H1 (cell line): ENCODE measurements at regions not wholly inside any gene's neighbourhood (a gene's known extent, or its start where the extent isn't known, plus 50 kb on each side); places are given as distances from the start of the nearest gene placed in this dataset.

Experiments used
- CTCF ChIA-PET: fragments of 300-600 bp; sonication (Branson Sonifier 250); formaldehyde crosslinking; loops from one replicate; lab custom pipeline; 2021; ENCODE audit not compliant: partially characterized antibody; lab: Charles Lee
- POLR2A ChIA-PET: fragments of 300-600 bp; sonication (Branson Sonifier 250); formaldehyde crosslinking; loops from one replicate; lab custom pipeline; 2021; ENCODE audit warnings: inconsistent platforms; ENCODE audit not compliant: partially characterized antibody; lab: Charles Lee
- DNase-seq, 2 experiments: peaks; one replicate each; pipeline versions ENCODE4 v3.0.0 to v3.0.0-alpha.2; 2010 to 2022; ENCODE audit warnings: low spot score in 2 of 2, low read depth in 1 of 2, mixed read lengths in 1 of 2
- FAIRE-seq: peaks from 2 replicates; lab custom pipeline; 2011; peaks lifted over from hg19 to GRCh38; lab: Jason Lieb, UNC
- H2AFZ ChIP-seq: 2 replicates; pipeline ENCODE4 v1.8.1; 2012; ENCODE audit warnings: low read length, inconsistent platforms
- H2AK5ac ChIP-seq: 2 replicates; pipeline ENCODE4 v1.6.1; 2013; ENCODE audit warnings: low read depth, low read length
- H2BK120ac ChIP-seq: replicated peaks from 2 replicates; pipeline ENCODE3; 2013; ENCODE audit warnings: low read depth, low read length, inconsistent platforms
- H2BK12ac ChIP-seq: 2 replicates; pipeline ENCODE4 v1.6.1; 2013; ENCODE audit warnings: low read depth, low read length
- H2BK15ac ChIP-seq: 2 replicates; pipeline ENCODE4 v1.6.1; 2013; ENCODE audit warnings: low read length
- H2BK20ac ChIP-seq: 2 replicates; pipeline ENCODE4 v1.6.1; 2013; ENCODE audit warnings: low read length
- H2BK5ac ChIP-seq: 2 replicates; pipeline ENCODE4 v1.6.1; 2013; ENCODE audit warnings: low read depth, low read length
- H3K14ac ChIP-seq: 2 replicates; pipeline ENCODE4 v1.6.1; 2013; ENCODE audit warnings: inconsistent platforms; ENCODE audit not compliant: insufficient read length
- H3K18ac ChIP-seq: 2 replicates; pipeline ENCODE4 v1.6.1; 2013; ENCODE audit warnings: low read length; ENCODE audit errors: extremely low read depth
- H3K23ac ChIP-seq: 2 replicates; pipeline ENCODE4 v1.6.1; 2013; ENCODE audit warnings: inconsistent platforms; ENCODE audit not compliant: insufficient read length
- H3K23me2 ChIP-seq: 2 replicates; pipeline ENCODE4 v1.6.1; 2013; ENCODE audit warnings: low read depth, low read length
- H3K27ac ChIP-seq: 2 replicates; pipeline ENCODE4 v1.6.1; 2011; ENCODE audit warnings: low read depth, low read length, inconsistent platforms
- H3K27me3 ChIP-seq, 4 experiments: replicated peaks in 1 of 4; 1 replicate in 1 of 4; 2 replicates in 3 of 4; pipeline versions ENCODE4 v1.6.1 to v1.8.1; 2011 to 2013; ENCODE audit warnings: low read length in 3 of 4, mild to moderate bottlenecking in 3 of 4, inconsistent platforms in 2 of 4, mixed read lengths in 2 of 4, moderate library complexity in 1 of 4; ENCODE audit not compliant: control insufficient read depth in 3 of 4, insufficient read depth in 3 of 4; ENCODE audit errors: extremely low read depth in 1 of 4
- H3K36me3 ChIP-seq, 4 experiments: 2 replicates each; pipeline versions ENCODE4 v1.6.1 to v1.8.1; 2011 to 2013; ENCODE audit warnings: mild to moderate bottlenecking in 4 of 4, low read length in 3 of 4, moderate library complexity in 2 of 4, control low read depth in 1 of 4, inconsistent platforms in 1 of 4; ENCODE audit not compliant: insufficient read depth in 4 of 4, control insufficient read depth in 2 of 4
- H3K4ac ChIP-seq: replicated peaks from 2 replicates; pipeline ENCODE3; 2013; ENCODE audit warnings: low read length, low read depth, mixed read lengths, inconsistent platforms; ENCODE audit not compliant: insufficient read length
- H3K4me1 ChIP-seq, 4 experiments: replicated peaks in 1 of 4; 1 replicate in 1 of 4; 2 replicates in 3 of 4; pipeline versions ENCODE4 v1.6.1 to v1.8.1; 2011 to 2013; ENCODE audit warnings: low read length in 3 of 4, inconsistent platforms in 2 of 4, mixed read lengths in 1 of 4; ENCODE audit not compliant: insufficient read depth in 4 of 4, control insufficient read depth in 3 of 4
- H3K4me2 ChIP-seq, 2 experiments: 2 replicates each; pipeline versions ENCODE4 v1.6.1 to v1.8.1; 2011 to 2013; ENCODE audit warnings: low read depth in 2 of 2, low read length in 2 of 2, control low read depth in 1 of 2, inconsistent platforms in 1 of 2, mild to moderate bottlenecking in 1 of 2; ENCODE audit not compliant: insufficient read depth in 1 of 2
- H3K4me3 ChIP-seq, 4 experiments: fragments of 200-600, 300-600 bp in 1 of 4; sonication (generic), shearing (Covaris generic), sonication (Bioruptor Twin) in 1 of 4; 2 replicates each; pipeline versions ENCODE4 v1.5.1 to v1.8.1; 2011 to 2016; ENCODE audit warnings: low read length in 4 of 4, low read depth in 3 of 4, control low read depth in 2 of 4, inconsistent platforms in 2 of 4, mild to moderate bottlenecking in 2 of 4, mixed read lengths in 1 of 4, moderate library complexity in 1 of 4; ENCODE audit not compliant: insufficient read depth in 2 of 4; ENCODE audit errors: extremely low read depth in 1 of 4
- H3K56ac ChIP-seq: replicated peaks from 2 replicates; pipeline ENCODE3; 2013; ENCODE audit warnings: low read depth, mild to moderate bottlenecking, mixed read lengths, low read length, inconsistent platforms; ENCODE audit not compliant: insufficient read length
- H3K79me1 ChIP-seq: 2 replicates; pipeline ENCODE4 v1.6.1; 2013; ENCODE audit warnings: low read depth, low read length, control low read depth
- H3K79me2 ChIP-seq, 2 experiments: 2 replicates each; pipeline versions ENCODE4 v1.6.1 to v1.8.1; 2012 to 2013; ENCODE audit warnings: low read length in 2 of 2, mild to moderate bottlenecking in 2 of 2, inconsistent platforms in 1 of 2; ENCODE audit not compliant: insufficient read depth in 2 of 2, control insufficient read depth in 1 of 2
- H3K9ac ChIP-seq, 4 experiments: replicated peaks in 1 of 4; 1 replicate in 1 of 4; 2 replicates in 3 of 4; pipeline versions ENCODE4 v1.6.1 to v1.8.1; 2011 to 2013; ENCODE audit warnings: low read depth in 3 of 4, low read length in 3 of 4, control low read depth in 2 of 4, mild to moderate bottlenecking in 2 of 4, moderate library complexity in 2 of 4, inconsistent platforms in 1 of 4; ENCODE audit errors: extremely low read depth in 1 of 4
- H3K9me3 ChIP-seq, 2 experiments: 2 replicates each; pipeline versions ENCODE4 v1.6.1 to v1.8.1; 2012 to 2013; ENCODE audit warnings: mild to moderate bottlenecking in 2 of 2, moderate library complexity in 2 of 2, control low read depth in 1 of 2, inconsistent platforms in 1 of 2, low read depth in 1 of 2, low read length in 1 of 2, mixed read lengths in 1 of 2; ENCODE audit not compliant: insufficient read depth in 2 of 2
- H4K20me1 ChIP-seq, 2 experiments: replicated peaks in 1 of 2; 2 replicates each; pipeline versions ENCODE3 to v1.8.1; 2011 to 2013; ENCODE audit warnings: inconsistent platforms in 2 of 2, low read length in 2 of 2, mild to moderate bottlenecking in 1 of 2; ENCODE audit not compliant: insufficient read depth in 2 of 2, control insufficient read depth in 1 of 2
- H4K5ac ChIP-seq: 2 replicates; pipeline ENCODE4 v1.6.1; 2013; ENCODE audit warnings: low read length, low read depth, mixed read lengths, inconsistent platforms; ENCODE audit not compliant: insufficient read length
- H4K8ac ChIP-seq: 2 replicates; pipeline ENCODE4 v1.8.0; 2013; ENCODE audit warnings: mild to moderate bottlenecking, moderate library complexity, low read length, inconsistent platforms; ENCODE audit not compliant: insufficient read depth; ENCODE audit errors: extremely low read depth
- H4K91ac ChIP-seq: replicated peaks from 2 replicates; pipeline ENCODE3; 2013; ENCODE audit warnings: low read length, mixed read lengths, inconsistent platforms; ENCODE audit not compliant: insufficient read length
- CHD1 ChIP-seq: IDR thresholded peaks from 2 replicates; pipeline ENCODE4 v1.6.1; 2012; ENCODE audit warnings: low read depth, low read length, improper control_type of control experiment
- E2F6 ChIP-seq: IDR thresholded peaks from 2 replicates; pipeline ENCODE4 v1.6.1; 2012; ENCODE audit warnings: inconsistent platforms
- NRF1 ChIP-seq: IDR thresholded peaks from 2 replicates; pipeline ENCODE4 v1.6.1; 2011; ENCODE audit warnings: mild to moderate bottlenecking, low read depth, low read length, improper control_type of control experiment
- POLR2AphosphoS5 ChIP-seq: IDR thresholded peaks from 2 replicates; pipeline ENCODE4 v1.6.1; 2011; ENCODE audit warnings: low read depth, low read length
- RAD21 ChIP-seq, 2 experiments: IDR thresholded peaks in 1 of 2; conservative IDR thresholded peaks in 1 of 2; 2 replicates each; pipeline ENCODE4 v1.6.1; 2011; ENCODE audit warnings: low read depth in 2 of 2, low read length in 2 of 2, improper control_type of control experiment in 1 of 2, inconsistent platforms in 1 of 2, mild to moderate bottlenecking in 1 of 2, moderate library complexity in 1 of 2
- RNF2 ChIP-seq: fragments of 200-900, 300-1000 bp; sonication (generic); IDR thresholded peaks from 2 replicates; pipeline ENCODE4 v1.7.1; 2016; ENCODE audit warnings: borderline replicate concordance, low read depth, mild to moderate bottlenecking, antibody characterized with exemption, low read length; ENCODE audit not compliant: poor library complexity, severe bottlenecking; ENCODE audit errors: missing control alignments
- SP1 ChIP-seq: IDR thresholded peaks from 2 replicates; pipeline ENCODE4 v1.6.1; 2011; ENCODE audit warnings: low read depth, low read length
- TAF7 ChIP-seq: optimal IDR thresholded peaks from 2 replicates; pipeline ENCODE3; 2011; ENCODE audit warnings: low read depth, mild to moderate bottlenecking, inconsistent platforms, low read length, moderate library complexity, borderline replicate concordance
- TBP ChIP-seq: IDR thresholded peaks from 2 replicates; pipeline ENCODE4 v1.6.1; 2011; ENCODE audit warnings: low read depth, low read length, improper control_type of control experiment
- TCF12 ChIP-seq: IDR thresholded peaks from 2 replicates; pipeline ENCODE4 v1.6.1; 2011; ENCODE audit warnings: low read depth, mild to moderate bottlenecking, low read length
- WGBS, 2 experiments: shearing (Covaris generic) in 1 of 2; methylation state at CpG; one replicate each; pipeline versions ENCODE4 v1.1.6 to v1.1.7; 2013 to 2015; ENCODE audit warnings: low lambda C conversion rate in 2 of 2, mixed read lengths in 2 of 2, inconsistent platforms in 1 of 2, low coverage in 1 of 2, missing lambda C conversion rate in 1 of 2; ENCODE audit not compliant: insufficient replicate concordance in 2 of 2, insufficient coverage in 1 of 2, insufficient read length in 1 of 2; ENCODE audit errors: extremely low coverage in 1 of 2, missing lambda C conversion rate in 1 of 2; 5-methylcytosine and 5-hydroxymethylcytosine counted together
- TF ChIP-seq, protein P1 (sequence below): IDR thresholded peaks from 2 replicates; pipeline ENCODE4 v1.6.1; 2012; ENCODE audit warnings: inconsistent platforms

GRCh38 chr2:8615576-8616281, 66.1 kb upstream of the ID2 start:
- Histone ChIP-seq H3K79me2 (no peaks in the 10 kb centered on the region), H3K23ac (no peak overlapping the region), H2BK12ac (no peak overlapping the region), H2BK15ac (no peak overlapping the region), H3K36me3 (no peaks in the 10 kb centered on the region), H3K27ac (no peak overlapping the region), H4K5ac (no peak overlapping the region), H2BK20ac (no peak overlapping the region), H3K79me1 (no peaks in the 10 kb centered on the region; the same call in 1 of the 2 replicates), H3K14ac (no peak overlapping the region), H3K4me1 (no peaks in the 10 kb centered on the region), H2BK5ac (no peak overlapping the region), H3K23me2 (no peaks in the 10 kb centered on the region), H3K9ac (no peak overlapping the region), H2AFZ (no peak overlapping the region), H3K4me3 (no peak overlapping the region), H2AK5ac (no peak overlapping the region), H2BK120ac (no peak overlapping the region), H3K56ac (no peak overlapping the region), H3K27me3 (no peaks in the 10 kb centered on the region), H3K9me3 (no peaks in the 10 kb centered on the region), H4K91ac (no peak overlapping the region), H3K18ac (no peak overlapping the region), H4K20me1 (no peaks in the 10 kb centered on the region), H3K4ac (no peak overlapping the region), H3K4me2 (no peak overlapping the region), H4K8ac (0 out of 2 replicates have a peak overlapping the region, but pooled peaks have one; percentile 22)
- DNase-seq (no peak), FAIRE-seq (no peak)
- 91% methylated on average over 11 of the region's 14 CpGs; no CpG with 5 or more reads in 1 of the 2 experiments for WGBS, 2 experiments
- CTCF ChIA-PET: interaction anchor here (0.5 to 1.6 kb wide), 5 partner anchors 8 to 369 kb away, joined by 3 to 7 read pairs (median 3); no protein-coding TSS in a partner anchor
- POLR2A ChIA-PET: no interaction called here
- TF ChIP-seq SP1: no peak
- no peak for TF ChIP-seq E2F6
- TF ChIP-seq NRF1: no peak
- TF ChIP-seq CHD1: no peak
- no peak for TF ChIP-seq TAF7
- TF ChIP-seq TBP: no peak
- TF ChIP-seq, protein P1, sequence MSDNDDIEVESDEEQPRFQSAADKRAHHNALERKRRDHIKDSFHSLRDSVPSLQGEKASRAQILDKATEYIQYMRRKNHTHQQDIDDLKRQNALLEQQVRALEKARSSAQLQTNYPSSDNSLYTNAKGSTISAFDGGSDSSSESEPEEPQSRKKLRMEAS: no peak
- TF ChIP-seq TCF12: no peak
- TF ChIP-seq RAD21 (IDR thresholded peaks at IDR 0.05 in 1 of 2, conservative IDR thresholded peaks at IDR 0.05 in 1 of 2; ENCODE audit: low read depth in 2 of 2, low read length in 2 of 2): no peak
- no peak for TF ChIP-seq RNF2
- no peak for TF ChIP-seq POLR2AphosphoS5
